Dendritic cell treated with granulocyte-macrophage colony-stimulating factor and Interleukin-4, amounts not matched to agents 40 ng/mL and 50 ng/mL, for 4 days (primary cell): ENCODE measurements at regions not wholly inside any gene's neighbourhood (a gene's known extent, or its start where the extent isn't known, plus 50 kb on each side); places are given as distances from the start of the nearest gene placed in this dataset.
"Not testable (repeated sequence)": the region's sequence is repeated elsewhere in the genome, so short reads cannot be mapped to it uniquely, and the experiment has no call there.

Experiments used
- H3K27ac Mint-ChIP-seq: one replicate; pipeline ENCODE4 v1.8.0; 2022; ENCODE audit warnings: mild to moderate bottlenecking, mixed read lengths
- H3K27me3 Mint-ChIP-seq: one replicate; pipeline ENCODE4 v1.8.0; 2022; ENCODE audit warnings: mild to moderate bottlenecking, mixed read lengths
- H3K36me3 Mint-ChIP-seq: one replicate; pipeline ENCODE4 v1.8.0; 2022; ENCODE audit warnings: low read depth, mixed read lengths
- H3K4me1 Mint-ChIP-seq: one replicate; pipeline ENCODE4 v1.8.0; 2022; ENCODE audit warnings: low read depth, mixed read lengths
- H3K4me3 Mint-ChIP-seq: one replicate; pipeline ENCODE4 v1.8.0; 2022; ENCODE audit warnings: mild to moderate bottlenecking, moderate library complexity, mixed read lengths
- H3K9me3 Mint-ChIP-seq: one replicate; pipeline ENCODE4 v1.8.0; 2022; ENCODE audit warnings: mixed read lengths
- intact Hi-C: fragments of 100-400 bp; cut with micrococcal nuclease; formaldehyde crosslinking; loops from one replicate; pipeline ENCODE4 v1.15.0; 2022

GRCh38 chr4:118535788-118536187 lies 149.4 kb upstream of the METTL14 start:
- intact Hi-C loops = not testable (repeated sequence)

GRCh38 chr4:118539412-118540077 lies 145.6 kb upstream of the METTL14 start:
- intact Hi-C loops = loop anchor here (2.0 kb wide), 1 partner anchor 143 kb away; no protein-coding TSS in a partner anchor
- not testable (repeated sequence) for H3K4me1 Mint-ChIP-seq, H3K27me3 Mint-ChIP-seq, H3K9me3 Mint-ChIP-seq, H3K36me3 Mint-ChIP-seq, H3K4me3 Mint-ChIP-seq, H3K27ac Mint-ChIP-seq

More at GRCh38 chr4:118535788-118536187, 149.4 kb upstream of the METTL14 start:
- not testable (repeated sequence) for H3K4me3 Mint-ChIP-seq, H3K36me3 Mint-ChIP-seq, H3K27me3 Mint-ChIP-seq, H3K27ac Mint-ChIP-seq, H3K4me1 Mint-ChIP-seq, H3K9me3 Mint-ChIP-seq

- H3K36me3 Mint-ChIP-seq, H3K4me3 Mint-ChIP-seq, H3K4me1 Mint-ChIP-seq, H3K9me3 Mint-ChIP-seq, H3K27me3 Mint-ChIP-seq, H3K27ac Mint-ChIP-seq, intact Hi-C loops: not testable (repeated sequence)
These were observed 128.6 kb upstream of the METTL14 start for GRCh38 chr4:118556576-118556975.

- Mint-ChIP-seq H3K27me3 (peaks cover 1% of the 10 kb centered on the region), H3K36me3 (no peaks in the 10 kb centered on the region), H3K4me1 (no peaks in the 10 kb centered on the region), H3K27ac (no peak overlapping the region), H3K9me3 (no peaks in the 10 kb centered on the region), H3K4me3 (no peak overlapping the region)
- intact Hi-C loops = no loop called here
These were observed 127.8 kb upstream of the METTL14 start for GRCh38 chr4:118557298-118557851.

GRCh38 chr4:118558188-118558587 lies 127.0 kb upstream of the METTL14 start:
- H3K27ac Mint-ChIP-seq, H3K9me3 Mint-ChIP-seq, H3K4me1 Mint-ChIP-seq, intact Hi-C loops, H3K27me3 Mint-ChIP-seq, H3K4me3 Mint-ChIP-seq, H3K36me3 Mint-ChIP-seq: not testable (repeated sequence)

GRCh38 chr4:118561559-118561958 lies 123.6 kb upstream of the METTL14 start:
- H3K36me3 Mint-ChIP-seq, H3K27ac Mint-ChIP-seq, H3K4me3 Mint-ChIP-seq, H3K27me3 Mint-ChIP-seq, H3K4me1 Mint-ChIP-seq, intact Hi-C loops, H3K9me3 Mint-ChIP-seq: not testable (repeated sequence)

- H3K4me1 Mint-ChIP-seq, H3K27me3 Mint-ChIP-seq, H3K9me3 Mint-ChIP-seq, intact Hi-C loops, H3K36me3 Mint-ChIP-seq: not testable (repeated sequence)
- H3K27ac Mint-ChIP-seq = peak overlapping the region; percentile 65
- peak overlapping the region; percentile 17 for H3K4me3 Mint-ChIP-seq
These were observed 119.1 kb upstream of the METTL14 start for GRCh38 chr4:118566003-118566513.

GRCh38 chr4:118572991-118573390 lies 112.2 kb upstream of the METTL14 start:
- H3K4me1 Mint-ChIP-seq, intact Hi-C loops, H3K9me3 Mint-ChIP-seq, H3K36me3 Mint-ChIP-seq, H3K27ac Mint-ChIP-seq, H3K4me3 Mint-ChIP-seq: not testable (repeated sequence)
- peaks cover 10% of the 10 kb centered on the region for H3K27me3 Mint-ChIP-seq

GRCh38 chr4:118574251-118574913 lies 110.8 kb upstream of the METTL14 start:
- H3K9me3 Mint-ChIP-seq, H3K36me3 Mint-ChIP-seq, intact Hi-C loops, H3K4me1 Mint-ChIP-seq, H3K27ac Mint-ChIP-seq, H3K4me3 Mint-ChIP-seq: not testable (repeated sequence)
- H3K27me3 Mint-ChIP-seq = peaks cover 10% of the 10 kb centered on the region

GRCh38 chr4:118575057-118575456 lies 110.1 kb upstream of the METTL14 start:
- H3K27me3 Mint-ChIP-seq = peaks cover 10% of the 10 kb centered on the region
- H3K9me3 Mint-ChIP-seq, intact Hi-C loops, H3K4me1 Mint-ChIP-seq, H3K36me3 Mint-ChIP-seq, H3K4me3 Mint-ChIP-seq, H3K27ac Mint-ChIP-seq: not testable (repeated sequence)

- H3K4me3 Mint-ChIP-seq, H3K27ac Mint-ChIP-seq, H3K36me3 Mint-ChIP-seq, intact Hi-C loops, H3K4me1 Mint-ChIP-seq, H3K27me3 Mint-ChIP-seq, H3K9me3 Mint-ChIP-seq: not testable (repeated sequence)
These were observed 109.5 kb upstream of the METTL14 start for GRCh38 chr4:118575726-118576125.

GRCh38 chr4:118576709-118577219 lies 108.4 kb upstream of the METTL14 start:
- H3K27me3 Mint-ChIP-seq, H3K4me3 Mint-ChIP-seq, H3K4me1 Mint-ChIP-seq, H3K9me3 Mint-ChIP-seq, intact Hi-C loops, H3K27ac Mint-ChIP-seq, H3K36me3 Mint-ChIP-seq: not testable (repeated sequence)

GRCh38 chr4:118585015-118585414 lies 100.2 kb upstream of the METTL14 start:
- Mint-ChIP-seq H3K9me3 (peaks cover 6% of the 10 kb centered on the region), H3K27me3 (peaks cover 36% of the 10 kb centered on the region), H3K27ac (peak overlapping the region; percentile 25), H3K36me3 (no peaks in the 10 kb centered on the region), H3K4me3 (no peak overlapping the region), H3K4me1 (peaks cover 29% of the 10 kb centered on the region)
- intact Hi-C loops = no loop called here

- H3K27me3 Mint-ChIP-seq = peaks cover 36% of the 10 kb centered on the region
- peaks cover 43% of the 10 kb centered on the region for H3K4me1 Mint-ChIP-seq
- H3K9me3 Mint-ChIP-seq = peaks cover 6% of the 10 kb centered on the region
- no peak overlapping the region for H3K27ac Mint-ChIP-seq
- no peaks in the 10 kb centered on the region for H3K36me3 Mint-ChIP-seq
- intact Hi-C loops = no loop called here
- no peak overlapping the region for H3K4me3 Mint-ChIP-seq
These were observed 98.8 kb upstream of the METTL14 start for GRCh38 chr4:118586357-118586790.
